Ovary (tissue), 3 donors: ENCODE measurements at regions not wholly inside any gene's neighbourhood (a gene's known extent, or its start where the extent isn't known, plus 50 kb on each side); places are given as distances from the start of the nearest gene placed in this dataset.

ENCODE experiments used
- CTCF ChIP-seq, 3 donors: fragments of 450-650 bp in 2 of 3; fragments of 200-600 bp in 1 of 3; IDR thresholded peaks; one replicate each; pipeline versions ENCODE4 v1.5.1 to v1.8.0; 2016 to 2022; ENCODE audit warnings: antibody characterized with exemption in 3 of 3, mild to moderate bottlenecking in 1 of 3
- EP300 ChIP-seq: sonication (generic); formaldehyde crosslinking; IDR thresholded peaks from one replicate; pipeline ENCODE4 v1.6.1; 2017; ENCODE audit warnings: antibody characterized with exemption
- donor health status: DM: no; HTN: no; CAD: no.

GRCh38 chr6:81373414-81373813 is 379.1 kb downstream of the TENT5A start:
- TF ChIP-seq CTCF (IDR thresholded peaks at IDR 0.05) (no peak), EP300 (no peak)
